GM21390 (cell line): ENCODE measurements at regions not wholly inside any gene's neighbourhood (a gene's known extent, or its start where the extent isn't known, plus 50 kb on each side); places are given as distances from the start of the nearest gene placed in this dataset.

Experiments used
- ATAC-seq: cut with Tn5 transposase; IDR thresholded peaks from one replicate; pipeline ENCODE4 v1.9.1; 2021; ENCODE audit not compliant: unreplicated experiment

DNA sequence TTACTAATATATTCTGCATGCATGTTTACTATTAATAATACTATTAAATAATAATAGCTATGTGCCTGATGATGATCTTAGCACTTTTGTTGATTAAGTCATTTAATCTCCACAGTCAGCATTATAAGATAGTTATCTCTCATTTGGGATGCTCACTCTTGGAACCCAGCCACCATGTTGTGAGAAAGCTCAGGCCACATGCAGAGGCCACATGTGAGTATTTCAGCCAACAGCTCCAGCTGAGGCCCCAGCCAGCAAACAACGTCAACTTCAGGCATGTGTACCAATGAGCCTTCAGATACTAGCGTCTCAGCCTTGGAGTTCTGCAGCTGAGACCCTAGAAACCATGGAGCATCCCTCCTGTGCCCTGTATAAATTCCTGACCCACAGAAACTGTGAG is 798.1 kb upstream of the LRRC4C start:
- ATAC-seq = no peak

DNA sequence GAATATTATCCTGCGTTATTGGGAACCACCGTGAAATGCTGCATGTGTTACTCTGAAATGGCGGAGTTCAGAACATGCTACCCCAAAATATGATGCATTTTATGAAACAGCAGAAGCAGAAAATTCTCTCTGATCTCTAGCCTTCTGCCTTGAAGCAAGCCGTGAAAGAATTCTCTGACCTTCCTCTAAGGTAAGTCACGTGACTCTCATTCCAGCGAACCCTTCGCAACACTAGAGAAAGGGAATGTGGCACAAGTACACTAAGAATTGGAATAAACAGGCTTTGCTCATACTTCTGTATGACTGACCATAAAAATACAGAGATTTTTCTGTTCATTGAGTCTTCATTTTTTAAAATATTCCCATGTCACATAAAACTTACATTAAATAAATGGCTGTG is 805.6 kb upstream of the LRRC4C start:
- ATAC-seq = no peak

- no peak for ATAC-seq
Measured at GRCh38 chr11:42271306-42271705, 811.9 kb upstream of the LRRC4C start.

DNA sequence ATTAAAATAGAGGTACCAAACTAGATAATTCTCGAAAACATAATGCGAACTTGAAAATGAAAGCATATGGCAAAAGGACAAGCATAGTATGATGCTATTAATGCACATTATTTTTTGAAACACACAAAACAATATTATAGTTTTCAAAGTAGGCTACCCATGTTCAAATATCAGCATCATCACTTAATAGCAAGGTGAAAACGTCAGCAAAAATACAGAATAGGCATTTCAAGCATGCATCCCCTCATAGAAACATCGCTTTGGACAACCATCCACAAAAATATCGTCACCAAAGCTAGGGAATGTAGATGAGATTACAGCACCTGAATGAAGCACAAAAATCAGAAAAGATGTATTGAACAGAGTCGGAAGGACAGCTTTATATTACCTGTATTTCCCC is 814.5 kb upstream of the LRRC4C start:
- ATAC-seq = no peak

- no peak for ATAC-seq
Measured at GRCh38 chr11:42296910-42297309, 837.5 kb upstream of the LRRC4C start.

GRCh38 chr11:42299780-42300179 is 840.3 kb upstream of the LRRC4C start:
- ATAC-seq = no peak

GRCh38 chr11:42301777-42302176 is 842.3 kb upstream of the LRRC4C start:
- no peak for ATAC-seq

DNA sequence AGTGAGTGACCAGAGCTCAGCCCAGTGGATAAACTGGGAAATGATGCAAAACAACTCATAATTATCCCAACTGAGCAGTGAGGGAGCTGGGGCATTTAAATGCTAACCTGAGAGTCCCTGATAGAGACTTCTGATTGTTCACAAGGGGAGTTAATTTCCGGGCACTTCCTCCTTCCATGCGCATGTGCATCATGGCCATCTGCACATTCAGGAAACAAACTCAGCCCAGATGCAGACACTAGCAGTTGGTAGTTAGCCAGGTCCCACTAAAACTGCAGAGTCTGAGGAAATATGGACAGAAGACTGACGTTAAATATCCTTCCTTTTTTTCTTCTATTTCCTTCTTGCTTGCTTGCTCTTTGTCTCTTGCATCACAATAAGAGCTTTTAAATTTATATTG is 852.1 kb upstream of the LRRC4C start:
- ATAC-seq = no peak

DNA sequence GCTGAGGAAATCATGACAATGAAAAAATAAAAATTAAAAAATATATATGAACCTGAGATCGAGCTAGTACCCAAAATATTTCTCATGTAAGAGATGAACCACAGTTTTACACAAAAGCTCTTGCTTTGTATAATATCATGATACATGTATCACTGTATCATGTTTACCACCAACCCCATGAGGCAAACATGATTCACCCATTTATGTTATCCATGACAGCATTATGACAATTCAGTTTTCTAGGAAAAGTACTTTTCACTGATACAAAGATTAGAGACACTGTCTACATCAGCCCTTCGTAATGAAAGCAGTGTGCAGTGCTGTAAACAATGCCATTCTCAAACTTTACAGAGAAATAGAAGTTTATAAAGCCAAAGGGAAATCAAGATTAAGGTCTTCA is 852.5 kb upstream of the LRRC4C start:
- ATAC-seq = no peak

DNA sequence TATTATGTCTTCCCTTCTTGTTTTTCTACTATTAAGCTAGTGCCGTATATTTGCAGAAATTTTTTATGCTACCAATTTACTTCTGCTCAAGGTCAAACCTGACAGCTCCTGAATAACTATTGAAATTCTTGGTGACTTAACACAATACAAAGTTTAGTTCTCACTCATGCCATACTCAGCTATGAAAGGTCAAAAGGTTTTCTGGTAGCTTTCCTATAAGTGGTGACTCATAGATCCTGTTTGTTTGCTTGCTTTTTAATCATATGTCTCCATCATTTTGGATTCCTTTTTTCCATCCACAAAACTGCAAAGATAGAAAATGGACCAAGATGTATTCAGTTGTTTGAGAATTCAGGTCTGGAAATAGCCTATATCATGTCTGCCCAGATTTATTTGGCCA is 855.8 kb upstream of the LRRC4C start:
- no peak for ATAC-seq

DNA sequence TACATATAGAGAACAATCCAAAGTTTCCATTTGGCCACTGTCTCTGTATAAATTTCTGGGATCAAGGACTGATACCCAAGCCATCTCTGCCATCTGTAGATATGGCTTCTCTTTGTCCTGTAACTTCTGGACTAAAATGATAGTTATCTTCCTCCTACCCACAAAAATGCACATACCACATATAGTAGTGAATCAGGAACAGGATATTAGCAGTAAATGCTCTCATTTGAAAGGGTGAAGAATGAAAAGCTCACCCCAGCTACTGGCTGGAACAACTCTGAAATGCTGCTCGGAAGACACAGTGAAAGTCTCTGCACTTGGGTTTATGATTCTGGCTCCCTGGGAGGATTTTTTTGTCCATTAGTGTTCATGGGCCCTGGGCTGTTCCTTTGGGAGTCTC is 856.4 kb upstream of the LRRC4C start:
- ATAC-seq = no peak

DNA sequence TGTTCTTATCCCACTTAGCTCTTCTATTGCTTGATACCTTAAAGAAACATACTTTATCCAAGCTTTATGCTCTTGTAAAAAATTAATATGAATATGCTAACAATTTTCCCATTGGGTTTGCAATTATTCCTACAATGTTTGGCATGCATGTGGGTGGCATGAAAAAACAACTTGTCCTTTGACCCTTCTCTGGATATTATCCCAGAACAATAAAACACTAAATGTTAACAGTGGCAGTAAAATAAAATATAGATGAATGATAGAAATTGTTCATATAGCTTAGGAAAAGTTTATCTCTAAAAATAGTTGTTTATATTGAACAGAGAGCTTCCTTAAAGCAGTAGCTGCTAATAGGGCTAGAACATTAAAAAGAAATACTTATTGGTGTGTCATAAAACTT is 860.5 kb upstream of the LRRC4C start:
- ATAC-seq = no peak

- no peak for ATAC-seq
Measured at GRCh38 chr11:42329929-42330565, 870.6 kb upstream of the LRRC4C start.

DNA sequence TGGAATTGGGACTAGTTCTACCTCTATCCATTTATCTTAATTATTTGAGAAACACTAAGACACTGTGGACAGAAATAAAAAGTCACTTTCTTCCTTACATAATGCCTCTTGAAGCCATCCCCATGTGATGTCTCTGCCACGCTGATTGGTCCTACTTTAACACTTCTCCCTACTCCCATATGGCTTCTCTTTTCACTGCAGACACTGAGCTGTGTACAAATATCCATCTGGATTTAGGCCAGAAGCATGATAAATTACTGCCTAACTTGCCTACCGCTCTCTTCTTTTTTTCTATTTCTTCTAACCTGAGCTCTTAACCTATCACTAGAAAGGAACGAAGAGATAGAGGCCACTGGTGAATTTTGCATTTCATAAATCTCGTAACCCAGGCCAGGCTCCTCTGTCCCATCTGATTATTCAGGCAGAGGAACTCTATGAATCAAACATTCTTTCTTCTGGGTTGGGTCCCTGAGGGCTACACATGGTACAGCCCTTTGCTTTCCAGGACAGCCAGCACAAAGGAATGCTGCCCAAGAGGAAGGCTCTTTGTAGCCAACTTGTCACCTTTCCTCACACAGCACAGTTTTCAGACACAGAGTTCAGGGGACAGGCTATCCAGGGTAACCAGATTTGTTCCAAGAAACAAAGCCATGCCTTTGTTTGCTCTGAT is 878.5 kb upstream of the LRRC4C start:
- no peak for ATAC-seq

DNA sequence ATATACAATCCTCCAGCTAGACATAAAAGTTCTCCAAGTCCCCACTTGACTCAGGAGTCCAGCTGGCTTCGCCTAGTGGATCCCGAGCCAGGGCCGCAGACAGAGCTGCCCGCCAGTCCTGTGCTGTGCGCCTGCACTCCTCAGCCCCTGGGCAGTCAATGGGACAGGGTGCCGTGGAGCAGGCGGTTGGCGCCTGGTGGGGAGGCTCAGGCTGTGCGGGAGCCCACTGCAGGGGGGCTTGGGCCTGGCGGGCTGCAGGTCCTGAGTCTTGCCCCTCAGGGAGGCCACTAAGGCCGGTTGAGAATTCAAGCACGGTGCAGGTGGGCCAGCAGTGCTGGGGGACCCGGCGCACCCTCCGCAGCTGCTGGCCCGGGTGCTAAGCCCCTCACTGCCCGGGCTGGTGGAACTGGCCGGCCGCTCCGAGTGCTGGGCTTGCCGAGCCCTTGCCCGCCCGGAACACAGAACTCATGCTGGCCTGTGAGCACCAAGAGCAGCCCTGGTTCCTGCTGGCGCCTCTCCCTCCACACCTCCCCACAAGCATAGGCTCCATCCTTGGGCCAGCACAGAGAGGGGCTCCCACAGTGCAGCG is 884.8 kb upstream of the LRRC4C start:
- no peak for ATAC-seq

GRCh38 chr11:42345933-42346332 is 886.5 kb upstream of the LRRC4C start:
- no peak for ATAC-seq

DNA sequence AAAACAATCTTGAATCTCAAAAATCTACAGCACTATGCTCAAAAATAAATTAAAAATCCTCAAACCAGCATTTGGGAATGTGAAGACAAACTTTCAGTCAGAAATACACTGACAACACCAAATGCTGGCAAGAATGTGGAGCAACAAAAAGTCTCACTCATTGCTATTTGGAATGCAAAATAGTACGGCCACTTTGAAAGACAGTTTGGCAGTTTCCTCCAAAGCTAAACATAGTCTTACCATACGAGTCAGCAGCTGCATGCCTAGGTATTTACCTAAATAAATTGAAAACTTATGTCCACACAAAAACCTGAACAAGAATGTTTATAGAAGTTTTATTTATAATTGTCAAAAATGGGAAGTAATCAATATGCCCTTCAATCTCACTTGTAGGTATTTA is 904.2 kb upstream of the LRRC4C start:
- no peak for ATAC-seq

GRCh38 chr11:42390116-42390515 is 921.7 kb upstream of the API5 start:
- ATAC-seq = no peak

DNA sequence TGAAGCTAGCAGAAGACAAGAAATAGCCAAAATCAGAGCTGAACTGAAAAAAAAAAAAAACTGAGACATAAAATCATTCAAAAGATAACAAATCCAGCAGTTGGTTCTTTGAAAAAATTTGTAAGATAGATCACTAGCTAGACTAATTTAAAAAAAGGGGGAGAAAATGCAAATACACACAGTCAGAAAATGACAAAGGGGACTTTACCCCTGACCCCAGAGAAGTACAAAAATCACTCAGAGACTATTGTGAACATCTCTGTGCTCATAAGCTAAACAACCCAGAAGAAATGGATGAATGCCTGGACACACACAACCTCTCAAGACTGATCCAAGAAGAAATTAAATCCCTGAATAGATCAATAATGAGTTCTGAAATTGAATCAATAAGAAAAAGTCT is 914.3 kb upstream of the API5 start:
- no peak for ATAC-seq

- ATAC-seq = no peak
Measured at GRCh38 chr11:42407341-42407740, 904.5 kb upstream of the API5 start.

- ATAC-seq = no peak
Measured at GRCh38 chr11:42410251-42410955, 901.4 kb upstream of the API5 start.

DNA sequence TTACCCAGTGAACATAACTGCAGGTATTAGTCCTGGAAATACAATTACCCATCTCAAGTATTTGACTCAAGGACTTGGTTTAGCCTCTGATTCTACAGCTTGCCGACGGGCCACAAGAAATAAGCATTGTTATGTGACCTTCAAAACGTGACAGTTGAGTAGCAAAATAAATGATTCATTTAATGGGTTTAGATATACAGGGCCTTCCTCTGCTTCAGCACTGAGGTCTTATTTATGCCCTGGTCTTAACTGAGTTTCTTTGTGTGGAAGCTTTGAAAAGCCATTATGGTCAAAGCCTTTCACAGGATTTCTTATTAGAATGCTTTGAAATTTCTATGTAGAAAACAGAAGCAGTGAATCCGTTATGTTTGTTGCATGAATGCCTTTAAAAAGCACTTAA is 899.2 kb upstream of the API5 start:
- no peak for ATAC-seq
